SU-DHL-6 (cell line): ENCODE measurements at regions not wholly inside any gene's neighbourhood (a gene's known extent, or its start where the extent isn't known, plus 50 kb on each side); places are given as distances from the start of the nearest gene placed in this dataset.

Source experiments
- H2AFZ ChIP-seq: fragments of 200-600 bp; sonication (generic); 2 replicates; pipeline ENCODE4 v1.6.1; 2014; ENCODE audit warnings: low read depth, mild to moderate bottlenecking, moderate library complexity, mixed read lengths, antibody characterized with exemption, low read length; ENCODE audit not compliant: severe bottlenecking
- H3F3A ChIP-seq: fragments of 200-600 bp; shearing (Covaris generic); 2 replicates; pipeline ENCODE4 v1.6.0; 2016; ENCODE audit warnings: antibody characterized with exemption, mild to moderate bottlenecking; ENCODE audit not compliant: insufficient read depth
- H3K27ac ChIP-seq: fragments of 200-600 bp; sonication (generic); 2 replicates; pipeline ENCODE4 v1.5.1; 2016; ENCODE audit warnings: low read depth, mild to moderate bottlenecking, low read length, moderate library complexity, mixed read lengths
- H3K27me3 ChIP-seq: fragments of 200-600 bp; sonication (generic), shearing (Covaris generic); 2 replicates; pipeline ENCODE4 v1.6.0; 2014; ENCODE audit warnings: mild to moderate bottlenecking, low read length
- H3K36me3 ChIP-seq: fragments of 200-600 bp; sonication (generic); 2 replicates; pipeline ENCODE4 v1.6.1; 2014; ENCODE audit warnings: mild to moderate bottlenecking, low read length, mixed read lengths
- H3K4me2 ChIP-seq: fragments of 300-600, 200-600 bp; shearing (Covaris generic), sonication (generic); 2 replicates; pipeline ENCODE4 v1.6.0; 2014; ENCODE audit warnings: low read length, low read depth, mild to moderate bottlenecking; ENCODE audit not compliant: poor library complexity, severe bottlenecking
- H3K4me3 ChIP-seq: fragments of 200-600 bp; sonication (generic); 2 replicates; pipeline ENCODE4 v1.5.1; 2014; ENCODE audit warnings: antibody characterized with exemption, low read length, mild to moderate bottlenecking, mixed read lengths; ENCODE audit not compliant: insufficient read depth, poor library complexity, severe bottlenecking
- H3K79me2 ChIP-seq: fragments of 200-600 bp; sonication (generic); 2 replicates; pipeline ENCODE4 v1.6.1; 2014; ENCODE audit warnings: mild to moderate bottlenecking, low read length, moderate library complexity; ENCODE audit not compliant: insufficient read depth
- H3K9ac ChIP-seq: fragments of 200-600 bp; sonication (generic); 2 replicates; pipeline ENCODE4 v1.7.0; 2014; ENCODE audit warnings: mild to moderate bottlenecking, low read length
- H3K9me2 ChIP-seq: fragments of 200-600 bp; sonication (generic); replicated peaks from 2 replicates; pipeline ENCODE4 v1.6.1; 2014; ENCODE audit warnings: low read length; ENCODE audit not compliant: insufficient read depth
- H3K9me3 ChIP-seq: fragments of 200-600 bp; sonication (generic); 2 replicates; pipeline ENCODE4 v1.6.1; 2014; ENCODE audit warnings: low read length, mixed read lengths; ENCODE audit not compliant: insufficient read depth
- H4K20me1 ChIP-seq: fragments of 200-600 bp; sonication (generic); 2 replicates; pipeline ENCODE4 v1.6.1; 2014; ENCODE audit warnings: low read depth, mild to moderate bottlenecking, antibody characterized with exemption, low read length, moderate library complexity, mixed read lengths
- CTCF ChIP-seq: fragments of 200-600 bp; sonication (generic); IDR thresholded peaks from one replicate; pipeline ENCODE4 v1.5.1; 2017; ENCODE audit warnings: antibody characterized with exemption, mild to moderate bottlenecking, low read length, moderate library complexity; ENCODE audit not compliant: insufficient read depth, poor library complexity, severe bottlenecking
- EZH2phosphoT487 ChIP-seq: fragments of 200-600 bp; sonication (generic), shearing (Covaris generic); conservative IDR thresholded peaks from 2 replicates; pipeline ENCODE4 v1.6.1; 2018; ENCODE audit warnings: mild to moderate bottlenecking, antibody characterized with exemption, low read length, moderate library complexity, mixed read lengths

- no peaks in the 10 kb centered on the region for H3K9me2 ChIP-seq
- TF ChIP-seq CTCF (no peak), EZH2phosphoT487 (no peak)
- no peak overlapping the region for H2AFZ ChIP-seq
- no peaks in the 10 kb centered on the region for H4K20me1 ChIP-seq
- H3K9me3 ChIP-seq: no peaks in the 10 kb centered on the region
- H3K9ac ChIP-seq: no peak overlapping the region
- H3K27ac ChIP-seq: no peak overlapping the region
- no peaks in the 10 kb centered on the region for H3F3A ChIP-seq
- no peaks in the 10 kb centered on the region for H3K79me2 ChIP-seq
- no peaks in the 10 kb centered on the region for H3K27me3 ChIP-seq
- no peaks in the 10 kb centered on the region for H3K36me3 ChIP-seq
- no peak overlapping the region for H3K4me2 ChIP-seq
- no peak overlapping the region for H3K4me3 ChIP-seq
Measured at GRCh38 chr1:165052936-165053335, 303.6 kb downstream of the LMX1A start.

GRCh38 chr1:165052431-165052830, 304.1 kb downstream of the LMX1A start:
- no peaks in the 10 kb centered on the region for H3F3A ChIP-seq
- no peaks in the 10 kb centered on the region for H3K9me2 ChIP-seq
- H3K9me3 ChIP-seq: no peaks in the 10 kb centered on the region
- no peak overlapping the region for H3K4me3 ChIP-seq
- H3K36me3 ChIP-seq: no peaks in the 10 kb centered on the region
- no peak overlapping the region for H3K27ac ChIP-seq
- H3K79me2 ChIP-seq: no peaks in the 10 kb centered on the region
- no peak overlapping the region for H2AFZ ChIP-seq
- no peak overlapping the region for H3K4me2 ChIP-seq
- TF ChIP-seq EZH2phosphoT487: no peak
- TF ChIP-seq CTCF: no peak
- no peaks in the 10 kb centered on the region for H3K27me3 ChIP-seq
- no peaks in the 10 kb centered on the region for H4K20me1 ChIP-seq
- no peak overlapping the region for H3K9ac ChIP-seq

GRCh38 chr1:165050246-165050645, 306.3 kb downstream of the LMX1A start:
- Histone ChIP-seq H3K4me3 (no peak overlapping the region), H3K4me2 (no peak overlapping the region), H3F3A (no peaks in the 10 kb centered on the region), H3K27ac (no peak overlapping the region), H3K9me2 (no peaks in the 10 kb centered on the region), H3K79me2 (no peaks in the 10 kb centered on the region), H2AFZ (no peak overlapping the region), H4K20me1 (no peaks in the 10 kb centered on the region), H3K9ac (no peak overlapping the region), H3K36me3 (no peaks in the 10 kb centered on the region), H3K9me3 (no peaks in the 10 kb centered on the region), H3K27me3 (no peaks in the 10 kb centered on the region)
- TF ChIP-seq CTCF (no peak), EZH2phosphoT487 (no peak)
